PC-3 (cell line): ENCODE measurements at regions not wholly inside any gene's neighbourhood (a gene's known extent, or its start where the extent isn't known, plus 50 kb on each side); places are given as distances from the start of the nearest gene placed in this dataset.

ENCODE experiments used
- EZH2phosphoT487 ChIP-seq: fragments of 300-600 bp; sonication (generic); IDR thresholded peaks from 2 replicates; pipeline ENCODE4 v1.6.1; 2018; ENCODE audit warnings: mild to moderate bottlenecking, antibody characterized with exemption, low read length, borderline replicate concordance
- TF ChIP-seq, protein P1 (sequence below): fragments of 300-600 bp; sonication (generic); conservative IDR thresholded peaks from 2 replicates; pipeline ENCODE4 v1.5.1; 2017; ENCODE audit warnings: antibody characterized with exemption, low read depth, mild to moderate bottlenecking, low read length

DNA sequence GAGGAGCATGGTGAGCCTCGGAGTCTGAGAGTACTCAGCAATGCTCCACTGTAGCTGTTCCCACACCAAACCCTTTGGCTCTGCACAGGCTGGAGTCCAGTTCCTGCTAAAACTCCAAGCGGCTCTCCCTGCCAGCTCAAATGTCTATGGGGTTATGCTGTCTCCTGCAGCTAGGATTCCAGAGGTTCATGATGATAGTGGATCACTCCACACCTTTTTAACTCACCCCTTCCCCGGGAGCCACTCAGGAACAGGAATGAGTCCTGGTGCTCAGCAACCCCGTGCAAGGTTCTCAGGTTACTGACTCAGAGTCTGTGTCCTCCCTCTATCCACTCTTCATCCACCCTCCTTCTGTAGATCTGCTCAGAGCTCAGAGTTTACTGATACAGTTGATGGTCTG is 410.0 kb downstream of the CDH19 start:
- TF ChIP-seq, protein P1, sequence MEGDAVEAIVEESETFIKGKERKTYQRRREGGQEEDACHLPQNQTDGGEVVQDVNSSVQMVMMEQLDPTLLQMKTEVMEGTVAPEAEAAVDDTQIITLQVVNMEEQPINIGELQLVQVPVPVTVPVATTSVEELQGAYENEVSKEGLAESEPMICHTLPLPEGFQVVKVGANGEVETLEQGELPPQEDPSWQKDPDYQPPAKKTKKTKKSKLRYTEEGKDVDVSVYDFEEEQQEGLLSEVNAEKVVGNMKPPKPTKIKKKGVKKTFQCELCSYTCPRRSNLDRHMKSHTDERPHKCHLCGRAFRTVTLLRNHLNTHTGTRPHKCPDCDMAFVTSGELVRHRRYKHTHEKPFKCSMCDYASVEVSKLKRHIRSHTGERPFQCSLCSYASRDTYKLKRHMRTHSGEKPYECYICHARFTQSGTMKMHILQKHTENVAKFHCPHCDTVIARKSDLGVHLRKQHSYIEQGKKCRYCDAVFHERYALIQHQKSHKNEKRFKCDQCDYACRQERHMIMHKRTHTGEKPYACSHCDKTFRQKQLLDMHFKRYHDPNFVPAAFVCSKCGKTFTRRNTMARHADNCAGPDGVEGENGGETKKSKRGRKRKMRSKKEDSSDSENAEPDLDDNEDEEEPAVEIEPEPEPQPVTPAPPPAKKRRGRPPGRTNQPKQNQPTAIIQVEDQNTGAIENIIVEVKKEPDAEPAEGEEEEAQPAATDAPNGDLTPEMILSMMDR: no peak
- TF ChIP-seq EZH2phosphoT487: no peak
